ENCODE measurements at regions not wholly inside any gene's neighbourhood (a gene's known extent, or its start where the extent isn't known, plus 50 kb on each side); places are given as distances from the start of the nearest gene placed in this dataset.

DNA sequence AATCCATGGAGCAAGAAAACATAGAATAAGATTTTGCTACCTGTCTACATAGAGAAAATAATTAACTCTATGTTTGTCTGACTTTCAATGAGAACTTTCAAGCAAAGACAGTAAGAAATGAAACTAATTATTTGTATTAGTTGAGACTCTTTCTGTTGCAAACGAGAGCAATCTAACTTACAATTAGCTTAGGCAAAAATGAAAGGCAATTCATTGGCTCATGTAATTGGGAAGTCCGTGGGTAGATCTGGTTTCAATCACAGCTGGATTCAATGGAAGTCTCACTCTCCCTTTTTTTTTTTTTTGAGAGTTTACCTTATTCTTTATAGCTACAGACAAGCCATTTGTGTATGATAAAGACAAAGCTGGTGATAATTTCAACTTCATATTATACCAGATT lies 68.2 kb upstream of the STXBP5 start:
- no peak for DNase-seq (ENCODE audit: low read depth)
- H3K4me3 ChIP-seq (ENCODE audit: low read depth, low read length), result no peak overlapping the region
- TF ChIP-seq, protein P1, sequence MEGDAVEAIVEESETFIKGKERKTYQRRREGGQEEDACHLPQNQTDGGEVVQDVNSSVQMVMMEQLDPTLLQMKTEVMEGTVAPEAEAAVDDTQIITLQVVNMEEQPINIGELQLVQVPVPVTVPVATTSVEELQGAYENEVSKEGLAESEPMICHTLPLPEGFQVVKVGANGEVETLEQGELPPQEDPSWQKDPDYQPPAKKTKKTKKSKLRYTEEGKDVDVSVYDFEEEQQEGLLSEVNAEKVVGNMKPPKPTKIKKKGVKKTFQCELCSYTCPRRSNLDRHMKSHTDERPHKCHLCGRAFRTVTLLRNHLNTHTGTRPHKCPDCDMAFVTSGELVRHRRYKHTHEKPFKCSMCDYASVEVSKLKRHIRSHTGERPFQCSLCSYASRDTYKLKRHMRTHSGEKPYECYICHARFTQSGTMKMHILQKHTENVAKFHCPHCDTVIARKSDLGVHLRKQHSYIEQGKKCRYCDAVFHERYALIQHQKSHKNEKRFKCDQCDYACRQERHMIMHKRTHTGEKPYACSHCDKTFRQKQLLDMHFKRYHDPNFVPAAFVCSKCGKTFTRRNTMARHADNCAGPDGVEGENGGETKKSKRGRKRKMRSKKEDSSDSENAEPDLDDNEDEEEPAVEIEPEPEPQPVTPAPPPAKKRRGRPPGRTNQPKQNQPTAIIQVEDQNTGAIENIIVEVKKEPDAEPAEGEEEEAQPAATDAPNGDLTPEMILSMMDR (IDR thresholded peaks at IDR 0.05; ENCODE audit: insufficient read depth, low read depth, low read length), result no peak

GRCh38 chr6:147137986-147138385 lies 66.2 kb upstream of the STXBP5 start:
- TF ChIP-seq, protein P1 (IDR thresholded peaks at IDR 0.05; ENCODE audit: insufficient read depth, low read depth, low read length), result no peak
- no peak for DNase-seq (ENCODE audit: low read depth)
- H3K4me3 ChIP-seq (ENCODE audit: low read depth, low read length), result no peak overlapping the region

DNA sequence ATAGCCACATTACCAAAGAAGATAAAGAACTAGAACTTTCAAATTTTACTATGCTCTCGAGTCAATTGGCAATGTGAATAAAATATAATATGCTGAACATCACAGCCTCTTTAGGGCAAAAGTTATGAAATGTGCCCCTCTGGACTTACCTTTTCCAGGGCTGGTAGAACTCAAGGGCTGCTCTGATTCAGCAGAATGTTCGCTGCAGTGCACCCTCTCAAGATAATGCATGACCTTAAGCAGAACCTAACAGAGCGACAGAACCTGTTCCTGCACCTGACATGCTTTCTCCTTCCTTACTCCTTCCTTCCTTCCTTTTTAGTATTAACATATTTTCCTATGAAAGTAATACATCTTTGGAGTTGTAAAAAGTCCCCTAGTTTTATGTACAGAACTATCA lies 65.4 kb upstream of the STXBP5 start:
- H3K4me3 ChIP-seq (ENCODE audit: low read depth, low read length), result no peak overlapping the region
- TF ChIP-seq, protein P1 (IDR thresholded peaks at IDR 0.05; ENCODE audit: insufficient read depth, low read depth, low read length), result no peak
- no peak for DNase-seq (ENCODE audit: low read depth)

- TF ChIP-seq, protein P1 (IDR thresholded peaks at IDR 0.05; ENCODE audit: insufficient read depth, low read depth, low read length), result no peak
- no peak overlapping the region for H3K4me3 ChIP-seq (ENCODE audit: low read depth, low read length)
- DNase-seq (ENCODE audit: low read depth), result peak; percentile 57
Measured at GRCh38 chr6:147141711-147142308, 62.4 kb upstream of the STXBP5 start.

- no peak overlapping the region for H3K4me3 ChIP-seq (ENCODE audit: low read depth, low read length)
- peak; percentile 24 for DNase-seq (ENCODE audit: low read depth)
- TF ChIP-seq, protein P1 (IDR thresholded peaks at IDR 0.05; ENCODE audit: insufficient read depth, low read depth, low read length), result no peak
Measured at GRCh38 chr6:147142684-147143245, 61.5 kb upstream of the STXBP5 start.

DNA sequence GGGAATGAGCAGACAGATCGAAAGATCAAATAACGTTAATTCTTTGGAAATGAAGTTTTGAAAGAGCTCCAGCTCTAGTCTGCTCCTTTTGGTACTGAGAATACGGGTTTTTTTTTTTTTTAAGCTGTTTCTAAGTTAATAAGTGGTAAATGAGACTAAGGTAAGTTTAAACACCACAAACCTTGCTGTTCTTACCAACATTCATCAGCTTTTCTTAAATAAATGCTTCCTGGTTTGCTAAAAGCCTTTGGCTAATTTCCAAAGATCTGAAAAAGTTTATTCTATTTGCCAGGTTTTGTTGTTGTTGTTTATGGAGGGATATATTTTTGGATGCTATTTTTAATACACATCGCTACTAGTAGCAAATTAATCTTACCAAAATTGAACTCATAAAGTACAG lies 55.1 kb upstream of the STXBP5 start:
- no peak for DNase-seq (ENCODE audit: low read depth)
- H3K4me3 ChIP-seq (ENCODE audit: low read depth, low read length), result no peak overlapping the region

More for the DNA sequence above, 55.1 kb upstream of the STXBP5 start:
- TF ChIP-seq, protein P1 (IDR thresholded peaks at IDR 0.05; ENCODE audit: insufficient read depth, low read depth, low read length), result no peak

Measured in fibroblast of villous mesenchyme (primary cell).